H1 (cell line): ENCODE measurements at regions not wholly inside any gene's neighbourhood (a gene's known extent, or its start where the extent isn't known, plus 50 kb on each side); places are given as distances from the start of the nearest gene placed in this dataset.
A peak's percentile ranks its signal among the peaks of the same experiment; 100 is the strongest.

ENCODE experiments used
- CTCF ChIA-PET: fragments of 300-600 bp; sonication (Branson Sonifier 250); formaldehyde crosslinking; loops from one replicate; lab custom pipeline; 2021; ENCODE audit not compliant: partially characterized antibody; lab: Charles Lee
- POLR2A ChIA-PET: fragments of 300-600 bp; sonication (Branson Sonifier 250); formaldehyde crosslinking; loops from one replicate; lab custom pipeline; 2021; ENCODE audit warnings: inconsistent platforms; ENCODE audit not compliant: partially characterized antibody; lab: Charles Lee
- DNase-seq, 2 experiments: peaks; one replicate each; pipeline versions ENCODE4 v3.0.0 to v3.0.0-alpha.2; 2010 to 2022; ENCODE audit warnings: low spot score in 2 of 2, low read depth in 1 of 2, mixed read lengths in 1 of 2
- FAIRE-seq: peaks from 2 replicates; lab custom pipeline; 2011; peaks lifted over from hg19 to GRCh38; lab: Jason Lieb, UNC
- H2AFZ ChIP-seq: 2 replicates; pipeline ENCODE4 v1.8.1; 2012; ENCODE audit warnings: low read length, inconsistent platforms
- H2AK5ac ChIP-seq: 2 replicates; pipeline ENCODE4 v1.6.1; 2013; ENCODE audit warnings: low read depth, low read length
- H2BK120ac ChIP-seq: replicated peaks from 2 replicates; pipeline ENCODE3; 2013; ENCODE audit warnings: low read depth, low read length, inconsistent platforms
- H2BK12ac ChIP-seq: 2 replicates; pipeline ENCODE4 v1.6.1; 2013; ENCODE audit warnings: low read depth, low read length
- H2BK15ac ChIP-seq: 2 replicates; pipeline ENCODE4 v1.6.1; 2013; ENCODE audit warnings: low read length
- H2BK20ac ChIP-seq: 2 replicates; pipeline ENCODE4 v1.6.1; 2013; ENCODE audit warnings: low read length
- H2BK5ac ChIP-seq: 2 replicates; pipeline ENCODE4 v1.6.1; 2013; ENCODE audit warnings: low read depth, low read length
- H3K14ac ChIP-seq: 2 replicates; pipeline ENCODE4 v1.6.1; 2013; ENCODE audit warnings: inconsistent platforms; ENCODE audit not compliant: insufficient read length
- H3K18ac ChIP-seq: 2 replicates; pipeline ENCODE4 v1.6.1; 2013; ENCODE audit warnings: low read length; ENCODE audit errors: extremely low read depth
- H3K23ac ChIP-seq: 2 replicates; pipeline ENCODE4 v1.6.1; 2013; ENCODE audit warnings: inconsistent platforms; ENCODE audit not compliant: insufficient read length
- H3K23me2 ChIP-seq: 2 replicates; pipeline ENCODE4 v1.6.1; 2013; ENCODE audit warnings: low read depth, low read length
- H3K27ac ChIP-seq: 2 replicates; pipeline ENCODE4 v1.6.1; 2011; ENCODE audit warnings: low read depth, low read length, inconsistent platforms
- H3K27me3 ChIP-seq, 4 experiments: replicated peaks in 1 of 4; 1 replicate in 1 of 4; 2 replicates in 3 of 4; pipeline versions ENCODE4 v1.6.1 to v1.8.1; 2011 to 2013; ENCODE audit warnings: low read length in 3 of 4, mild to moderate bottlenecking in 3 of 4, inconsistent platforms in 2 of 4, mixed read lengths in 2 of 4, moderate library complexity in 1 of 4; ENCODE audit not compliant: control insufficient read depth in 3 of 4, insufficient read depth in 3 of 4; ENCODE audit errors: extremely low read depth in 1 of 4
- H3K36me3 ChIP-seq, 4 experiments: 2 replicates each; pipeline versions ENCODE4 v1.6.1 to v1.8.1; 2011 to 2013; ENCODE audit warnings: mild to moderate bottlenecking in 4 of 4, low read length in 3 of 4, moderate library complexity in 2 of 4, control low read depth in 1 of 4, inconsistent platforms in 1 of 4; ENCODE audit not compliant: insufficient read depth in 4 of 4, control insufficient read depth in 2 of 4
- H3K4ac ChIP-seq: replicated peaks from 2 replicates; pipeline ENCODE3; 2013; ENCODE audit warnings: low read length, low read depth, mixed read lengths, inconsistent platforms; ENCODE audit not compliant: insufficient read length
- H3K4me1 ChIP-seq, 4 experiments: replicated peaks in 1 of 4; 1 replicate in 1 of 4; 2 replicates in 3 of 4; pipeline versions ENCODE4 v1.6.1 to v1.8.1; 2011 to 2013; ENCODE audit warnings: low read length in 3 of 4, inconsistent platforms in 2 of 4, mixed read lengths in 1 of 4; ENCODE audit not compliant: insufficient read depth in 4 of 4, control insufficient read depth in 3 of 4
- H3K4me2 ChIP-seq, 2 experiments: 2 replicates each; pipeline versions ENCODE4 v1.6.1 to v1.8.1; 2011 to 2013; ENCODE audit warnings: low read depth in 2 of 2, low read length in 2 of 2, control low read depth in 1 of 2, inconsistent platforms in 1 of 2, mild to moderate bottlenecking in 1 of 2; ENCODE audit not compliant: insufficient read depth in 1 of 2
- H3K4me3 ChIP-seq, 4 experiments: fragments of 200-600, 300-600 bp in 1 of 4; sonication (generic), shearing (Covaris generic), sonication (Bioruptor Twin) in 1 of 4; 2 replicates each; pipeline versions ENCODE4 v1.5.1 to v1.8.1; 2011 to 2016; ENCODE audit warnings: low read length in 4 of 4, low read depth in 3 of 4, control low read depth in 2 of 4, inconsistent platforms in 2 of 4, mild to moderate bottlenecking in 2 of 4, mixed read lengths in 1 of 4, moderate library complexity in 1 of 4; ENCODE audit not compliant: insufficient read depth in 2 of 4; ENCODE audit errors: extremely low read depth in 1 of 4
- H3K56ac ChIP-seq: replicated peaks from 2 replicates; pipeline ENCODE3; 2013; ENCODE audit warnings: low read depth, mild to moderate bottlenecking, mixed read lengths, low read length, inconsistent platforms; ENCODE audit not compliant: insufficient read length
- H3K79me1 ChIP-seq: 2 replicates; pipeline ENCODE4 v1.6.1; 2013; ENCODE audit warnings: low read depth, low read length, control low read depth
- H3K79me2 ChIP-seq, 2 experiments: 2 replicates each; pipeline versions ENCODE4 v1.6.1 to v1.8.1; 2012 to 2013; ENCODE audit warnings: low read length in 2 of 2, mild to moderate bottlenecking in 2 of 2, inconsistent platforms in 1 of 2; ENCODE audit not compliant: insufficient read depth in 2 of 2, control insufficient read depth in 1 of 2
- H3K9ac ChIP-seq, 4 experiments: replicated peaks in 1 of 4; 1 replicate in 1 of 4; 2 replicates in 3 of 4; pipeline versions ENCODE4 v1.6.1 to v1.8.1; 2011 to 2013; ENCODE audit warnings: low read depth in 3 of 4, low read length in 3 of 4, control low read depth in 2 of 4, mild to moderate bottlenecking in 2 of 4, moderate library complexity in 2 of 4, inconsistent platforms in 1 of 4; ENCODE audit errors: extremely low read depth in 1 of 4
- H3K9me3 ChIP-seq, 2 experiments: 2 replicates each; pipeline versions ENCODE4 v1.6.1 to v1.8.1; 2012 to 2013; ENCODE audit warnings: mild to moderate bottlenecking in 2 of 2, moderate library complexity in 2 of 2, control low read depth in 1 of 2, inconsistent platforms in 1 of 2, low read depth in 1 of 2, low read length in 1 of 2, mixed read lengths in 1 of 2; ENCODE audit not compliant: insufficient read depth in 2 of 2
- H4K20me1 ChIP-seq, 2 experiments: replicated peaks in 1 of 2; 2 replicates each; pipeline versions ENCODE3 to v1.8.1; 2011 to 2013; ENCODE audit warnings: inconsistent platforms in 2 of 2, low read length in 2 of 2, mild to moderate bottlenecking in 1 of 2; ENCODE audit not compliant: insufficient read depth in 2 of 2, control insufficient read depth in 1 of 2
- H4K5ac ChIP-seq: 2 replicates; pipeline ENCODE4 v1.6.1; 2013; ENCODE audit warnings: low read length, low read depth, mixed read lengths, inconsistent platforms; ENCODE audit not compliant: insufficient read length
- H4K8ac ChIP-seq: 2 replicates; pipeline ENCODE4 v1.8.0; 2013; ENCODE audit warnings: mild to moderate bottlenecking, moderate library complexity, low read length, inconsistent platforms; ENCODE audit not compliant: insufficient read depth; ENCODE audit errors: extremely low read depth
- H4K91ac ChIP-seq: replicated peaks from 2 replicates; pipeline ENCODE3; 2013; ENCODE audit warnings: low read length, mixed read lengths, inconsistent platforms; ENCODE audit not compliant: insufficient read length
- CEBPB ChIP-seq: IDR thresholded peaks from 2 replicates; pipeline ENCODE4 v1.6.1; 2012; ENCODE audit warnings: low read depth, low read length
- CHD2 ChIP-seq: IDR thresholded peaks from 2 replicates; pipeline ENCODE4 v1.6.1; 2012; ENCODE audit warnings: low read length, improper control_type of control experiment
- E2F6 ChIP-seq: IDR thresholded peaks from 2 replicates; pipeline ENCODE4 v1.6.1; 2012; ENCODE audit warnings: inconsistent platforms
- POU5F1 ChIP-seq: IDR thresholded peaks from 2 replicates; pipeline ENCODE4 v1.6.1; 2011; ENCODE audit warnings: low read depth, mild to moderate bottlenecking, low read length, moderate library complexity
- RBBP5 ChIP-seq: IDR thresholded peaks from 2 replicates; pipeline ENCODE4 v1.7.1; 2012; ENCODE audit warnings: low read depth, mild to moderate bottlenecking, inconsistent platforms, low read length, moderate library complexity, borderline replicate concordance
- SIX5 ChIP-seq: IDR thresholded peaks from 2 replicates; pipeline ENCODE4 v1.6.1; 2011; ENCODE audit warnings: mild to moderate bottlenecking, low read depth, low read length
- WGBS, 2 experiments: shearing (Covaris generic) in 1 of 2; methylation state at CpG; one replicate each; pipeline versions ENCODE4 v1.1.6 to v1.1.7; 2013 to 2015; ENCODE audit warnings: low lambda C conversion rate in 2 of 2, mixed read lengths in 2 of 2, inconsistent platforms in 1 of 2, low coverage in 1 of 2, missing lambda C conversion rate in 1 of 2; ENCODE audit not compliant: insufficient replicate concordance in 2 of 2, insufficient coverage in 1 of 2, insufficient read length in 1 of 2; ENCODE audit errors: extremely low coverage in 1 of 2, missing lambda C conversion rate in 1 of 2; 5-methylcytosine and 5-hydroxymethylcytosine counted together

GRCh38 chr13:37929308-37929707 is 59.7 kb upstream of the TRPC4 start:
- H3K27me3 ChIP-seq: no peaks in the 10 kb centered on the region
- no peak overlapping the region for H3K4ac ChIP-seq
- WGBS, 2 experiments: 88% methylated on average over 4 of the region's 4 CpGs; no CpG with 5 or more reads in 1 of the 2 experiments
- no peak overlapping the region for H4K8ac ChIP-seq
- H2BK15ac ChIP-seq: no peak overlapping the region
- no peak overlapping the region for H3K56ac ChIP-seq
- FAIRE-seq (no peak), DNase-seq (no peak)
- no peak for TF ChIP-seq E2F6
- TF ChIP-seq CHD2: no peak
- no peak for TF ChIP-seq SIX5
- no peak for TF ChIP-seq CEBPB
- TF ChIP-seq RBBP5: no peak
- TF ChIP-seq POU5F1: no peak
- no peak overlapping the region for H3K4me3 ChIP-seq
- no peak overlapping the region for H3K27ac ChIP-seq
- no peak overlapping the region for H2BK5ac ChIP-seq
- H2BK12ac ChIP-seq: no peak overlapping the region
- H3K18ac ChIP-seq: no peak overlapping the region
- H2AFZ ChIP-seq: no peak overlapping the region
- H4K5ac ChIP-seq: no peak overlapping the region
- no peaks in the 10 kb centered on the region for H3K79me1 ChIP-seq
- no peak overlapping the region for H4K91ac ChIP-seq
- no peaks in the 10 kb centered on the region for H3K9me3 ChIP-seq
- no peaks in the 10 kb centered on the region for H4K20me1 ChIP-seq
- no peaks in the 10 kb centered on the region; a peak in 1 of 8 replicates for H3K36me3 ChIP-seq
- H3K4me2 ChIP-seq: no peak overlapping the region
- no peaks in the 10 kb centered on the region for H3K23me2 ChIP-seq
- H2AK5ac ChIP-seq: no peak overlapping the region
- H3K9ac ChIP-seq: no peak overlapping the region
- H3K79me2 ChIP-seq: peaks cover 0 to 86% of the 10 kb centered on the region in 2 experiments; a peak in 2 of 4 replicates
- peaks cover 0 to 4% (median 2%) of the 10 kb centered on the region in 4 experiments; a peak in 5 of 7 replicates for H3K4me1 ChIP-seq
- ChIA-PET POLR2A (no interaction called here), CTCF (interaction anchor here (0.6 to 1.0 kb wide), 2 partner anchors 13 to 838 kb away, joined by 3 read pairs; no protein-coding TSS in a partner anchor)
- no peak overlapping the region for H2BK20ac ChIP-seq
- peak overlapping the region; percentile 47 for H3K23ac ChIP-seq
- no peak overlapping the region for H3K14ac ChIP-seq
- H2BK120ac ChIP-seq: no peak overlapping the region
